HEK293 (cell line): ENCODE measurements at regions not wholly inside any gene's neighbourhood (a gene's known extent, or its start where the extent isn't known, plus 50 kb on each side); places are given as distances from the start of the nearest gene placed in this dataset.

ENCODE experiments used
- CTCF ChIP-seq: fragments of 450-650 bp; formaldehyde crosslinking; IDR thresholded peaks from 2 replicates; pipeline ENCODE4 v1.5.1; 2016; ENCODE audit warnings: missing biosample characterization, missing genetic modification characterization
- KLF9 ChIP-seq: fragments of 450-650 bp; formaldehyde crosslinking; IDR thresholded peaks from 2 replicates; pipeline ENCODE4 v1.5.1; 2016; ENCODE audit warnings: missing biosample characterization, missing genetic modification characterization, low read depth
- PBX3 ChIP-seq: sonication (generic); formaldehyde crosslinking; IDR thresholded peaks from 2 replicates; pipeline ENCODE4 v1.8.1; 2022; ENCODE audit warnings: mild to moderate bottlenecking, moderate library complexity, missing genetic modification reagents
- ZBTB1 ChIP-seq: fragments of 450-650 bp; formaldehyde crosslinking; IDR thresholded peaks from 2 replicates; pipeline ENCODE4 v1.5.1; 2016; ENCODE audit warnings: missing biosample characterization, missing genetic modification characterization

GRCh38 chr18:60570172-60570571 is 197.6 kb upstream of the MC4R start:
- TF ChIP-seq CTCF (tag by site-specific recombination) (no peak), PBX3 (CRISPR knock-in tag) (no peak), ZBTB1 (tag by site-specific recombination) (no peak), KLF9 (tag by site-specific recombination) (no peak)
